ENCODE measurements at regions not wholly inside any gene's neighbourhood (a gene's known extent, or its start where the extent isn't known, plus 50 kb on each side); places are given as distances from the start of the nearest gene placed in this dataset.

DNA sequence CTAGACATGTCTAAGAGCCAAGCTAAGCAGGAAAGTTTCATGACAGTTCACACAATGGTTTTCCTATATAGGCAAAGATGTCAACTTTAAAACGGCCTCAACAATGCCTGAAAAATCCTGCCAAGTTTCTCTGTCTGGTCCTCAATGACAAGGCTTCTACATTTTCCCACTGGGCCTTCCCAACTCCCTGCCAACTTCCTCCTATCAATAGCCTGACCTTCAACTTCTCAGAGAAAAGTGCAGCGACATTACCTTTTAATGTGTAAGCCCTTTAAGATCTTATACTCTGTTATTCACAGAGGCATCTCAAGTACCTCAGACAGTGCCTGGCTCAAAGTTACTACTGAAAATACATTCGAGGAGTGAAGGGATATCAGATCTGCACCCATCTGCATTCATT is 56.2 kb upstream of the BTBD3 start:
- no peak for DNase-seq

DNA sequence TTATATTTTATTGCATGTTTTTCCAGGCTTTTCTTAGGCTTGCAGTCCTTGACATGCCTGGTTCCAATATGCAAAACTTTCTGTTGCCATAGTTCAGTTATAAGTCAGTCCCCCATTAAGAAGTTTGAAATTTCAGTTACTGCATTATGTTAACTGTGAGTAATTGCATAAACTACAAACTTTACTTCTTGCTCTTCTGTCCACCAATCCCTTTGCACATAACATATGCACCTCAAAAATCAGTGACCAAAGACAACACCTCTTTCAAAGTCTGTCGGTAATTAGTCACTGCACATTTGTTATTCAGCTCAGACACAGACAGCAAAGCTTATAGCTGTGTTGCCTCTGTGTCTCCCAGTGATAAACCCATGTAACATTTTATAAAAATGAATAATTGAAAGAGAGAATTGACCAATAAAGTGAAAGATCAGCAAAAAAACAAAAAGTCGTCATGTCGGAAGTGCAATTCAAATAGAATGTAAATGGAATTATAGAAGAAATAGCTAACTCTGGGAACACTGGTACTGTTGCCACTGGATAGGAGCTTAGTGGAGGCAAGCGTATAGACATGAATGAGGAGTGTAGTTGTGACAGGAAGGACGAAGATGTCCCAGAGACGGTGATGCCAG is 50.3 kb upstream of the BTBD3 start:
- no peak for DNase-seq

Data from CD4-positive, alpha-beta T cell treated with Interleukin-17A for 4 hours (primary cell).